ENCODE measurements at regions not wholly inside any gene's neighbourhood (a gene's known extent, or its start where the extent isn't known, plus 50 kb on each side); places are given as distances from the start of the nearest gene placed in this dataset.

DNA sequence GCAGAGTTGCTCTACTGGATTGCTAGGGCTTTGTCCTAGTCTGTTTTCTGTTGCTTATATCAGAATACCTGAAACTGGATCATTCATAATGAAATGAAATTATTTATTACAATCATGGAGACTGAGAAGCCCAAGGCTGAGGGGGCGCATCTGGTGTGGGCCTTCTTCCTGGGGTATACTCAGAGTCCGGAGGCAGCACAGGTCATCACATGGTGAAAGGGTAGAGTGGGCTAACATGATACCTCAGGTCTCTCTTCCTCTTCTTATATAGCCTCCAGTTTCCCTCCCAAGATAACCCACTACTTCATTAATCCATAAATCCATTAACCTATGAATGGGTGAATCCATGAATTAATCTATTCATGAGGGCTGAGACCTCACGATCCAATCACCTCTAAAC, 667.6 kb upstream of the NCAM2 start:
- no peak for DNase-seq (ENCODE audit: low spot score in 2 of 2)
- H3K4me1 ChIP-seq: no peaks in the 10 kb centered on the region
- H3K27ac ChIP-seq: no peak overlapping the region
- H3K4me3 ChIP-seq: no peak overlapping the region
- no peaks in the 10 kb centered on the region for H3K36me3 ChIP-seq
- H3K9me3 ChIP-seq: peaks cover 3% of the 10 kb centered on the region
- no peak for TF ChIP-seq EP300 (IDR thresholded peaks at IDR 0.05)
- TF ChIP-seq POLR2A (IDR thresholded peaks at IDR 0.05): no peak
- no peak for TF ChIP-seq POLR2AphosphoS5 (IDR thresholded peaks at IDR 0.05)
- no peak for TF ChIP-seq CTCF (IDR thresholded peaks at IDR 0.05)
- H3K27me3 ChIP-seq: no peaks in the 10 kb centered on the region
- WGBS: 91% methylated on average over 3 of the region's 3 CpGs

DNA sequence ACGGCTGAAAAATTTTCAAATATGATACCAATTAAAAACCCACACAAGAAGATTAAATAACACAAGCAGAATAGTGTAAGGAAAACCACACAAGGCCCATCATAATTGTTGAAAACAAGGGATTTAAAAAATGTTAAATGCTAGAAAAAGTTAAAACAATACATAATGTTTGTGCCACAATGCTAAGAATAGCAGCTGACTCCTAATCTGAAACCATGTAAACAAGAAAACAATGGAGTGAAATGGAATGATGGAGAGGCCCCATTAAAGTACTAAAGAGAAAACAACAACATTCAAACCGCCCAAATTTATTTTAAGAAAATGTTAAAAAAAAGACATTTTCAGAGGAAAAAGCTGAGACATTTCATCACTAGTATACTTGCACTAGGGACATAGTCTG, 663.6 kb upstream of the NCAM2 start:
- H3K4me3 ChIP-seq: no peak overlapping the region
- H3K36me3 ChIP-seq: no peaks in the 10 kb centered on the region
- H3K4me1 ChIP-seq: no peaks in the 10 kb centered on the region
- TF ChIP-seq CTCF (IDR thresholded peaks at IDR 0.05) (no peak), EP300 (IDR thresholded peaks at IDR 0.05) (no peak), POLR2AphosphoS5 (IDR thresholded peaks at IDR 0.05) (no peak), POLR2A (IDR thresholded peaks at IDR 0.05) (no peak)
- no peak overlapping the region for H3K27ac ChIP-seq
- H3K9me3 ChIP-seq: peaks cover 3% of the 10 kb centered on the region
- 76% methylated on average over 2 of the region's 2 CpGs for WGBS
- no peak for DNase-seq (ENCODE audit: low spot score in 2 of 2)
- no peaks in the 10 kb centered on the region for H3K27me3 ChIP-seq

DNA sequence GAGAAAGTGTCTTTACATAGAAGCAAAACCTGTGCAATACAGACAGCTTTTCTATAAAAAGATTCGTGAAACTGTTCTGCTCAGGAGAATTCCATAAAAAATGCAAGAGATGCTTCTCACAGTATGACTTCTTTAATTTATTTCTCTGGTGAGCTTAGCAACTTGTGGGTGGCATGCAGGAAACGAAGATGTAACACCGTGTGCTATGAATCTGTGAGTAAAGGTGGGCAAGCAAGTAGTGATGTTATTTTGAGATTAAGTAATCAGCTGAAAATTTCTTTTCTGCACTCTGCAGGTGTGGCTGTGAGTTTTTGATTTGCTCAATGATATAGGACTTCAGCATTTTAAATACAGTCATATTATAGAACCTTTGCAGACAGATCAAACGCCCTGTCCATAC, 656.8 kb upstream of the NCAM2 start:
- no peak overlapping the region for H3K27ac ChIP-seq
- H3K4me3 ChIP-seq: no peak overlapping the region
- H3K4me1 ChIP-seq: no peaks in the 10 kb centered on the region
- H3K27me3 ChIP-seq: no peaks in the 10 kb centered on the region
- no peak for DNase-seq (ENCODE audit: low spot score in 2 of 2)
- no peaks in the 10 kb centered on the region for H3K9me3 ChIP-seq
- 66% methylated on average over 4 of the region's 4 CpGs for WGBS
- no peaks in the 10 kb centered on the region for H3K36me3 ChIP-seq
- TF ChIP-seq POLR2A (IDR thresholded peaks at IDR 0.05) (no peak), EP300 (IDR thresholded peaks at IDR 0.05) (no peak), CTCF (IDR thresholded peaks at IDR 0.05) (no peak), POLR2AphosphoS5 (IDR thresholded peaks at IDR 0.05) (no peak)

DNA sequence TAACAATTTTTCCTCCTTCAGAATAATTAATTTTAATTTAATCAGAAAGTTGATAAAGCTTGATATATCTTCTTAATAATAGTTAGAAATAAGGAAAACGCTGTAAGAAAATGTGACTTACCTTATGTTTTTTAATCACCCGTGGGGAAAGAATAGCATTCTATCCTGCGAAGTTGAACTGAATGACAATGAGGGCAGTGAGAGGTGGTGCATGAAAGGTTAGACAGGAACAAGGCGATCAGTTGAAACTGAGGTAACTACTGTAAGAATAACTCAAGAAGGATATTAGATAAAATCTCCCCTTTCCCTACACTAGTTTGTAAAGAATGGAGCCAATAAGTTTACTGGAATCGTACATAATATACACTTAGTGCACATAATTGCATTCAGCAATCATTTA, 655.0 kb upstream of the NCAM2 start:
- whole genome bisulfite sequencing: 89% methylated on average over 5 of the region's 5 CpGs

GRCh38 chr21:20351138-20351537, 647.1 kb upstream of the NCAM2 start:
- Histone ChIP-seq H3K4me1 (no peaks in the 10 kb centered on the region), H3K4me3 (no peak overlapping the region), H3K27me3 (no peaks in the 10 kb centered on the region), H3K27ac (no peak overlapping the region), H3K36me3 (no peaks in the 10 kb centered on the region), H3K9me3 (no peaks in the 10 kb centered on the region)
- DNase-seq (ENCODE audit: low spot score in 2 of 2): no peak
- no peak for TF ChIP-seq POLR2A (IDR thresholded peaks at IDR 0.05)
- TF ChIP-seq POLR2AphosphoS5 (IDR thresholded peaks at IDR 0.05): no peak
- no peak for TF ChIP-seq CTCF (IDR thresholded peaks at IDR 0.05)
- no peak for TF ChIP-seq EP300 (IDR thresholded peaks at IDR 0.05)
- WGBS: 81% methylated on average over 4 of the region's 4 CpGs

More for the DNA sequence above, 655.0 kb upstream of the NCAM2 start:
- no peak for TF ChIP-seq EP300 (IDR thresholded peaks at IDR 0.05)
- no peak for TF ChIP-seq POLR2AphosphoS5 (IDR thresholded peaks at IDR 0.05)
- no peak for TF ChIP-seq CTCF (IDR thresholded peaks at IDR 0.05)
- no peak for TF ChIP-seq POLR2A (IDR thresholded peaks at IDR 0.05)
- no peaks in the 10 kb centered on the region for H3K4me1 ChIP-seq
- no peak for DNase-seq (ENCODE audit: low spot score in 2 of 2)
- H3K27me3 ChIP-seq: no peaks in the 10 kb centered on the region
- no peaks in the 10 kb centered on the region for H3K9me3 ChIP-seq
- no peak overlapping the region for H3K27ac ChIP-seq
- H3K4me3 ChIP-seq: no peak overlapping the region
- H3K36me3 ChIP-seq: no peaks in the 10 kb centered on the region
